G401.6 (cell line): ENCODE measurements at regions not wholly inside any gene's neighbourhood (a gene's known extent, or its start where the extent isn't known, plus 50 kb on each side); places are given as distances from the start of the nearest gene placed in this dataset.

Source experiments
- FAIRE-seq: peaks from 2 replicates; lab custom pipeline; 2012; peaks lifted over from hg19 to GRCh38; lab: Jason Lieb, UNC

- no peak for FAIRE-seq
Observed at GRCh38 chr18:78713726-78714125, 265.9 kb upstream of the SALL3 start.

DNA sequence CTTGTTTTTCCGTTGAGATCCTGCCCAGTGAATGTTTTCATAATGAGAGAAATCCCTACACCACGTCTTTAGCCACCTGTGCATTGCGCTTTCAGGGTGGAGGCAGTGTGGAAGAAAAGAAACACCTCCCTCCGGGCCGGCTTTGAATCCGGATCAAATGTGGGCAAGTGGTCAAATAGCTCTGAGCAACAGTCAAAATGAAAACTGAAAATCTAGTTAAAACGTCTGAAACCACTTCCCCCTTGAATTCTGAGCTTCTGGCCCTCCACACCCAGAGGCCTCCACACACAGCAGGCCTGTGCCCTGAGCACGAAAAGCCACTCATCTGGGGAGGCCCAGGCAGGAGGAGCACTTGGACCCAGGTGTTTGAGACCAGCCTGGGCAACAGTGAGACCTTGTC lies 263.6 kb upstream of the SALL3 start:
- FAIRE-seq: no peak

DNA sequence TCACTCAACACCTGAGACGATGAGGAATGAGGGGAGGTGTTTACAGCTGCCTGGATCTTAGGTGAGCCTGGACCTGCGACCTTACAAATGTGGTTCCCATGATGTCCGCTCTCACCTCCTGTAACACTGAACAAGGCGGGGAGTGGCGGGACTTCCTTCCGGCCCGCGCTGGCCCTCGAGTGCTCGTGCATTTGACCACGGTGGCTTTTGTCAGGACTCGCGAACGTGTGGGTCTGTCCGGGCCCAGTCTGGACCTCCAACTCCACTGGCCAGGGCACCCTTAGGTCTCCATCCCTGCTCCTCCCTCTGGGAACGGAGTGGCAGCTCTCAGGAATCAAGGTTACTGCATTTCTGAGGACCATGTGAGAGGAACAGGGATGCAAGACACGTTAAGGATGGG lies 263.0 kb upstream of the SALL3 start:
- FAIRE-seq: no peak

GRCh38 chr18:78717051-78717765 lies 262.4 kb upstream of the SALL3 start:
- FAIRE-seq: no peak

GRCh38 chr18:78717766-78718150 lies 261.9 kb upstream of the SALL3 start:
- no peak for FAIRE-seq

DNA sequence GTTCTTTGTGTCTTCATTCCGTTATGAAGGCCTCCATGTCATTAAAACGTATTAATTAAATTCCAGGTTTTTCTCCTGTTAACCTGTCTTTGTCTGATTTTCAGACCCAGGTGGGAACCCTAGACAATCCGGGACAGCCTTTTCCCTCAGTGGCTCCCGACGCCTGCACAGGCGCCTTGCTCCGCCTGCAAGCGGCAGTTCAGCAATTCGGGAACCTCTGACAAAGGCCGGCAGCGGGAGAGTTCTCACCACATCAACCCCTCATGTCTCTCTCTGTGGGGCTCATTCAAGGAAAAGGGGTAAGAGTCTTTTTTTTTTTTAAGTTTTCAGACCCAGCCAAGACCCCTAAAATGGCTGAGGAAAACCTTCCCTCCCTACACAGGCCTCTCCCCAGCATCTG lies 259.8 kb upstream of the SALL3 start:
- no peak for FAIRE-seq

- FAIRE-seq: no peak
Observed at GRCh38 chr18:78720456-78721237, 259.0 kb upstream of the SALL3 start.

DNA sequence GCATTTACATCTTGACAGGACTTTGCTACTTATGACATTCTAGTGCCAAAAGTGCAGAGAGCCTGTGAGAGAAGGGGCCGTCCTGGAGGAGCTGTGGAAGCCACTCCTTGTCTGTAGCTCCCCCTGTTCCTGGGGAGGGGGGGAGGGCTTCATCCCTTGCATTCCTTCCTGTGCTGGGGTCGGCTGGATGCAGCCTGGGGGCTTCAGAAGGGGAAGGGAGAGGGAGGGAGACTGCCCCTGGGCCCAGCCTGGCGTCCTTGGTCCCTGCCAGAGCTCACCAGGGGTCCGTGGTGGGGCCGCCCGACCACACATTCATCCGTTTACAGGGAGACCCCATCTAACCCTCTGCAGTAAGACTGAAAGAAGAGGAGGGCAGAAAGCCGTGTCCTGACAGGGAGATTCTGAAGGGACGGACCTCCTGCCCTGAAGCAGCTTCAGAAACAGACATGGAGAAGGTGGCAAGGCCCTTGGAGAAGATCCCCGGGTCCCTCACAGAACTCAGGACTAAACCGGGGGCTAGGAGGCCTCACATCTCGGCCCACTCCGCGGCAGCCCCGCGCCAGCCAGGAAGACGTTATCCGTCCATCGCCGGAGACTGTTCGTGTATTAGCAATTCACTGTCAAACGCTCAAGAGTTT lies 258.3 kb upstream of the SALL3 start:
- no peak for FAIRE-seq

DNA sequence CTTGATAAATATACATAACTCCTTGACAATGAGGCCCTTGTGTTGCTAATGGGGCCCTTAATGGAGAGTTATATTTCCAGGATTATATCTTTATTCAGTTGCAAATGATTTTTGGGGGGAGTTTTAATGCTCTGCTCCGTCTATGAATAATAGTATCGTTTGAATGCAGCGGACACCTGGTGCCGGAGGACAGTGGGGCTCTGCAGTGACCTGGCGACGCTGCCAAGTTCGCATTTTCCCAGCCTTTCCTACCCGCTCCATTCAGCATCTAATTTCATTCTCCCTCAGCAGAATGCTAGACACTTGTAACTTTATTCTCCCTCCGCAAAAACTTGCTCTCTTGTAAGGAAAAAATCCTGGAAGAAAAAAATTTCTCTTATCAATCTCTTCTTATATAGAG lies 257.6 kb upstream of the SALL3 start:
- no peak for FAIRE-seq

GRCh38 chr18:78722386-78722785 lies 257.2 kb upstream of the SALL3 start:
- no peak for FAIRE-seq

GRCh38 chr18:78722929-78723710 lies 256.5 kb upstream of the SALL3 start:
- FAIRE-seq: no peak

- FAIRE-seq: no peak
Observed at GRCh38 chr18:78724214-78724914, 255.3 kb upstream of the SALL3 start.

GRCh38 chr18:78725426-78725825 lies 254.2 kb upstream of the SALL3 start:
- no peak for FAIRE-seq

- no peak for FAIRE-seq
Observed at GRCh38 chr18:78726326-78727056, 253.1 kb upstream of the SALL3 start.

DNA sequence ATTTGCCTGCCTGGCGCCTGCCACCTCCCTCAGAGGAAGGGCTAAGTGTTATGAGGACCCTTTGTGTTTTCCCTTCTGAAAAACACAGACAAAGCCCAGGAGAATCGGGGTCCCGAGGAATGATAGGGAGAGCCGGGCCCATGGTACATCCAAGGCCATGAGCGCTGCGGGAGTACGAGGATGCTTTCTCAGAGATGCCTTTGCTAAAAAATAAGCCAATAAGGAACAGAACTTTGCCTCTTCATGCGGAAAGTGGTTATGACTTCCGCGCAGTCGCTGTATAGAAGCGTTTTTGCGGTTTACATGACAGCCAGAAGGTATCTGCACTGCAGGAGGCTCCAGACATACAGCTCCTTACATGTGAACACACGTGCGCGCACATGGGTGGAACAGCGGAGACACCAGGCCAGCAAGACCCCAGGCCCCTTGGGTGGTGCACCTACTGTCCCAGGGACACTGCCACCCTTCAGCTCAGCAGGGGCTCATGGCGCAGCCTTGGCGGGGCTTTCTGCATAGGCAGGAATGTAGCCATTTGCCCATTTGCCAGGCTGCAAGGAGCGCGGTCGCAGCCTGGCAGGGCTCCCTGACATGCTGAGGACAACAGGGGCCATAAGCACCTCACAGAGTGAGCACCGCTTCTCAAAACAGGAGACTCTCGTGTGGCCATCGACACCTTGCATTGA lies 252.4 kb upstream of the SALL3 start:
- FAIRE-seq: no peak

DNA sequence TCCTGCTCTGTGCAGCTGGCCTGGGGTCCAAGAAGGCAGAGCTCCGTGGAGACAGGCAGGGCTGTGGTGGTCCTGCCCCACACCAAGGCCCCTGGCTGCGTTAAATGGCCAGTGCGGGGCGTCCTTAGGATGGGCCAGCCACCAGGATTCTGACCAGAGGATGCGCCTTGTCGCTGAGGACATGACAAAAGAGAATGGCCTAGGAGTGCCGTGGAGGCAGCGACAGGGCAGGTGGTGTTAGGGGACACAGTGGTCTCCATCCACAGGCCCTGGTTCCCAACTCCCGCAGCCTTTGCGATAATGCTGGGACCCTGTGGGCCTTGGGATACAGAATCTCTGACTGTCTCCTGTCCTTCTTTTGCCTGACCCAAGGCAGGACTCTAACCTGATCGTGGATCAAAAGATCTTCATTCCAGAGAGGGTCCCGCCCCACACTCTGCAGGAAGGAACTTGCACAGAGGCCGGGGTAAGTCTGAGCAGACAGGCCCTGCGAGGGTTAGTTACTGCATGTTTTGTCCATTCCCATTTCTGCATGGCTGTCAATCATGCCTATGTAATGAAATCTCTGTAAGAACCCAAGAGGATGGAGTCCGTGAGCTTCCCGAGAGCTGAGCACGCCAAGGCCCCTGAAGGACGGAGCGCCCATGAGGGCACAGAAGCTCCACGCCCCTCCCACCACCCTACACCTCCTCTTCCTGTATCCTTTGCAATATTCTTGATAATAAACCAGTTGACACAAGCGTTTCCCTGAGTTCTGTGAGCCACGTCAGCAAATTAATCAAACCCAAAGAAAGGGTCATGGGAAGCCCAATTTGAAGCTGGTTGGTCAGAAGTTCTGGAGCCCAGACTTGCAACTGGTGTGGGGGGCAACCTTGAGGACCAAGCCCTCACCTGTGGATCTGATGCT lies 251.5 kb upstream of the SALL3 start:
- no peak for FAIRE-seq

DNA sequence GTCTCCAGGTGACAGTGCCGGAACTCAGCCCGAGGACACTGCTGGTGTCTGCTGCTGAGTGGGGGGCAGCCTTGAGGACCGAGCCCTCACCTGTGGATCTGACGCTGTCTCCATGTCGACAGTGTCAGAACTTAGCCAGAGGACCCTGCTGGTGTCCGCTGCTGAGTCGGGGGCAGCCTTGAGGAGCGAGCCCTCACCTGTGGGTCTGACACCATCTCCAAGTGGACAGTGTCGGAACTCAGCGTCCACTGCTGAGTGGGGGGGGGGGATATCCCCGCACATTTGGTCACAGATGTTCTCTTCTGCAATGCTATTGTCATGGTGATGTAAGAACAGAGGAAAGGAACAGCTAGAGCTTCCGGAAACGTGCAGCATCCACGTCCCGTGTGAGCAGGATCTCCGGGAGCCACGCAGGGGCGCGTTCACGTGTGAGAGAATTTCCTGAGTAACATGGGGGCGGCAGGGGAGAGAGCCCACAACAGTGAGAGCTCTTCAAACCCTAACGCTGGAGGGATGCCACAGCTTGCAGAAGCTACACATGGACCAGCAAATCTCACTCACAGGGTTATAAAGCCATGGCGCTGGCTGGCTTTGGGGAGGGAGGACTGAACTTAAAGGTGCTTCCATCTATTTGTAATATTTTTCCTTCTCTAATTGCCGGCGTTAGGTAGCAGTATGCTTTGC lies 250.7 kb upstream of the SALL3 start:
- no peak for FAIRE-seq

- no peak for FAIRE-seq
Observed at GRCh38 chr18:78730546-78730945, 249.1 kb upstream of the SALL3 start.

GRCh38 chr18:78731016-78731397 lies 248.6 kb upstream of the SALL3 start:
- no peak for FAIRE-seq
